ENCODE measurements at regions not wholly inside any gene's neighbourhood (a gene's known extent, or its start where the extent isn't known, plus 50 kb on each side); places are given as distances from the start of the nearest gene placed in this dataset.
"Not testable (repeated sequence)": the region's sequence is repeated elsewhere in the genome, so short reads cannot be mapped to it uniquely, and the experiment has no call there.

DNA sequence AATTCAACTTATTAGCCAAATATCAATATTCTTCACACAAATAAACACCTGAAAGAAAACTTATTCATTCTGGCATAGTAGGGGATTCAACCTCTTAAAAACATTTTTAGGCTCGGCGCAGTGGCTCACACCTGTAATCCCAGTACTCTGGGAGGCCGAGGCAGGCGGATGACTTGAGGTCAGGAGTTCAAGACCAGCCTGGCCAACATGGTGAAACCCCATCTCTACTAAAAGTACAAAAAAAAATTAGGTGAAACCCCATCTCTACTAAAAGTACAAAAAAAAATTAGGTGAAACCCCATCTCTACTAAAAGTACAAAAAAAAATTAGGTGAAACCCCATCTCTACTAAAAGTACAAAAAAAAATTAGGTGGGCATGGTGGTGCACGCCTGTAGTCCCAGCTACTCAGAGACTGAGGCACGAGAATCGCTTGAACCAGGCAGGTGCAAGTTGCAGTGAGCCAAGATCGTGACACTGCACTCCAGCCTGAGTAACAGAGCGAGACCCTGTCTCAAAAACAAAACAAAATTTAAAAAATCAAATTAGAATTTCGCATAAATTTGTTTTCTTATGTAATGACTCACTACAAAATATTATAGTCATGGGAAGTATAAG, 308.0 kb upstream of the POU5F2 start:
- TF ChIP-seq, protein P1, sequence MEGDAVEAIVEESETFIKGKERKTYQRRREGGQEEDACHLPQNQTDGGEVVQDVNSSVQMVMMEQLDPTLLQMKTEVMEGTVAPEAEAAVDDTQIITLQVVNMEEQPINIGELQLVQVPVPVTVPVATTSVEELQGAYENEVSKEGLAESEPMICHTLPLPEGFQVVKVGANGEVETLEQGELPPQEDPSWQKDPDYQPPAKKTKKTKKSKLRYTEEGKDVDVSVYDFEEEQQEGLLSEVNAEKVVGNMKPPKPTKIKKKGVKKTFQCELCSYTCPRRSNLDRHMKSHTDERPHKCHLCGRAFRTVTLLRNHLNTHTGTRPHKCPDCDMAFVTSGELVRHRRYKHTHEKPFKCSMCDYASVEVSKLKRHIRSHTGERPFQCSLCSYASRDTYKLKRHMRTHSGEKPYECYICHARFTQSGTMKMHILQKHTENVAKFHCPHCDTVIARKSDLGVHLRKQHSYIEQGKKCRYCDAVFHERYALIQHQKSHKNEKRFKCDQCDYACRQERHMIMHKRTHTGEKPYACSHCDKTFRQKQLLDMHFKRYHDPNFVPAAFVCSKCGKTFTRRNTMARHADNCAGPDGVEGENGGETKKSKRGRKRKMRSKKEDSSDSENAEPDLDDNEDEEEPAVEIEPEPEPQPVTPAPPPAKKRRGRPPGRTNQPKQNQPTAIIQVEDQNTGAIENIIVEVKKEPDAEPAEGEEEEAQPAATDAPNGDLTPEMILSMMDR (IDR thresholded peaks at IDR 0.05) = not testable (repeated sequence)
- not testable (repeated sequence) for TF ChIP-seq POLR2AphosphoS5 (IDR thresholded peaks at IDR 0.05)

All from transverse colon (tissue), 4 donors.